Nucleus accumbens (tissue), 56 donors: ENCODE measurements at regions not wholly inside any gene's neighbourhood (a gene's known extent, or its start where the extent isn't known, plus 50 kb on each side); places are given as distances from the start of the nearest gene placed in this dataset.
"Not testable (repeated sequence)": the region's sequence is repeated elsewhere in the genome, so short reads cannot be mapped to it uniquely, and the experiment has no call there.

Source experiments
- DNase-seq, 56 donors: peaks; one replicate each; lab custom pipeline; 2025; lab: John Stamatoyannopoulos, UW

DNA sequence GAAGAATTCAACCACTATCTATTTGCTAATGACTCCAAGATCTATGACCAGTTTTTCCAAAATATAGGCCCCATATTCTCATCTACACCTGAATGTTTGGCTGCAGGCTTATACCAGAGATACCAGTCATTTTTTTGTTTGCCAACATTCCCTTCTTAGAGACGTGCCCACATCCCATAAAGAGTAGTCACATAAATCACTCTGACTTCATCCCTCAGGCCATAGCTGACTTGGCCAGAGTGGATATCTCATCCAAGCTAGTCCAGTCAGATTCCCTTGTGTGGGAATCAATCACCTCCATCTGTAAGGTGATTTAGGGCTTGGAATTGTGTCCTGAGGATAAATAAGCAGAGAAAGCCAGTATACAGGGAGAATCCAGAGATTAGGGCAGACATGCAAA lies 124.3 kb upstream of the SLC24A2 start:
- DNase-seq, result no peak

DNA sequence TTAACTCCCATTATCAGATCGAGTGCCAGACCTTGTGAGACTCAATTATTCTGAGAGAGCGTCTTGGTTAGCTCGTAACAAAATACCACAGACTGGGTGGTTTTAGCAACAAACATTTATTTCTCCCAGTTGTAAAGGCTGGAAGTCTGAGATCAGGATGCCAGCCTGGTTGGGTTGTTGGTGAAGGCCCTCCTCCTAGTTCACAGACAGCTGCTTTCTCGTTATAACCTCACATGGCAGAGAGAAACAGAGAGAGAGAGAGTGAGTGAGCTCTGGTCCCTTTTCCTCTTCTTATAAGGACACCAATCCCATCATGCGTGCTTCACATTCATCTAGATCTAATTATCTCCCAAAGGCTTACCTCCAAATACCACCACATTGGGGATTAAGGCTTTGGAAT lies 114.2 kb upstream of the SLC24A2 start:
- no peak for DNase-seq

DNA sequence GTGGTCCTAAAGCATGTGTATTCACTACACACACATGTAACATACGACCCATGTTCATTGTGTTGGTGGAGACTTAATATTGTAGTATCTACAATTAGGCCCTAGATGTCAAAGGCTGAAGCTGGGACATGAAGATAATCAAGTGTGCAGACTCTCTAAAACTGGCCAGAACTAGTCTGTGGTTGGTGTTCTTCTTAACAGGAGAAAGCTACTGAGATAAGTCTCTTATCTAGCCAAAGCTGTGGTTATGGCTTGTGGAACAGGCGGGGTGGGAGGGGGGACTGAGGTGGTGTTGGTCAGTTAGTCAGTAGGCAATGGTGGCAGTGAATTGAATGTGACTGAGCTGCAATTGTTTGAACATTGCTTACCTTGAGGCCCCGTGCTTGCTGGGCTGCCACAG lies 112.7 kb upstream of the SLC24A2 start:
- no peak for DNase-seq

DNA sequence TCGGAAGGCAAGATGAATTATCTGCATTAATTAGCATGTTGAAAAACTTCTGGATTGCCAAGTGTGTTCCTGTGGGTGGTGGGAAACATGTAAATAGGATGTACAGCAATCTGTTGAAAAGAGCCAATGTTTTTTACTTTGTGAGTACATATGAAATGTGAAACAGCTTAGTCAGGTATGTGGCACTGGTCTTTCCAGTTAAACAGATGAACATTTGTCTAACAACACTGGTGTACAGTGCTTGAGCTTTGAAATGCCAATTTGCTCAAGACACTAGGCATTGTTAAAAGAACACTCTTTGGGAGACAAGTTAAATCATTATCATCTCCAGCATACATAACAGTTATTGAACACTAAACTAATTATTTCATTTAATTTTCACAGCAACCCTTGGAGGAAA lies 107.3 kb upstream of the SLC24A2 start:
- DNase-seq, result no peak

DNA sequence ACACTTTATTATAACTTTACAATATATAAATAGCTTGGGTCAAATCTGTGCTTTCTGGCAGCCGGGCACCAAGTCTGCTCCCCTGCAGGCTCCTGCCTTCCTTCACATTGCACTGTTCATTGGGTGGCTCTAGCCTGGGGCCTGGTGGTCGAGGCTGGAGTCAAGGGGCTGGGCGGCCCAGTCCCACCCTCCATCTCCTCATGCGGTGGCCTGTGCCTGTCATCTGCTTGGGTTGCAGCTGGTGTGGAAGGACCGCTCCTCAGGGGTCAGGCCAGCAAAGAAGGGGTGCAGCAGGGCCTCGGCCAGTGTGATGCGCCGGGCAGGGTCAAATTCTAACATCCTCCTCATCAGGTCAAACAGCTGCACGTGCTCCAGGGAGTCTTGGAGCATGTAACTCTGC lies 106.7 kb upstream of the SLC24A2 start:
- DNase-seq, result not testable (repeated sequence)

DNA sequence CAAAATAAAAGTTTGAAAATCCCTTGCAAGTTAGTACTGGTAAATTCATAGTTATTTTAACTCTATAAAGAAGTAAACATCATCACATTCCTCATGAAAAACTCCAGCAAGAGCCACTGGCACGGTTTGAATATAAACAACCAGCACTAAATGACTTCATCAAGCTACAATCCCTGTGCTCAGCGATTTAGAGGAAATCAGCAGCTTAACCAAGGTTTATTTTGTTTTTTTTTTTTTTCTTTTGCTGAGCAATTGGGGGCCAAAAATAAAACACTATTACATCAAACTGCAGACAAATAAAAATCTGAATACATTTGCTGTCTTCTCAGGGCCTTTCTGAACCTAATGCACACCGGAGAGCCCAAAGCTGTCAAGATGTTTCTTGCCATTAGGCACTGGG lies 106.2 kb upstream of the SLC24A2 start:
- DNase-seq, result no peak

DNA sequence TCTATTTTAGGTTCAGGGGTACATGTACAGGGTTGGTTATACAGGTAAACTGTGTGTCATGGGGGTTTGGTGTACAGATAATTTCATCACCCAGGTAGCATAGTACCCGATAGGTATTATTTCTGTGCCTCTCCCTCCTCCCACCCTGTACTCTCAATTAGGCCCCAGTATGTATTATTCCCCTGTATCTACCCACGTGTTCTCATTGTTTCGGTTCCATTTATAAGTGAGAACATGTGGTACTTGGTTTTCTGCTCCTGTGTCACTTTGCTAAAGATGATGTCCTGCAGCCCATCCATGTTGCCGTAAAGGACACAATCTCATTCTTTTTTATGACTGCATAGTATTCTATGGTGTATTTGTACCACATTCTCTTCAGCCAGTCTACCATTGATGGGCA lies 96.8 kb upstream of the SLC24A2 start:
- DNase-seq, result no peak

DNA sequence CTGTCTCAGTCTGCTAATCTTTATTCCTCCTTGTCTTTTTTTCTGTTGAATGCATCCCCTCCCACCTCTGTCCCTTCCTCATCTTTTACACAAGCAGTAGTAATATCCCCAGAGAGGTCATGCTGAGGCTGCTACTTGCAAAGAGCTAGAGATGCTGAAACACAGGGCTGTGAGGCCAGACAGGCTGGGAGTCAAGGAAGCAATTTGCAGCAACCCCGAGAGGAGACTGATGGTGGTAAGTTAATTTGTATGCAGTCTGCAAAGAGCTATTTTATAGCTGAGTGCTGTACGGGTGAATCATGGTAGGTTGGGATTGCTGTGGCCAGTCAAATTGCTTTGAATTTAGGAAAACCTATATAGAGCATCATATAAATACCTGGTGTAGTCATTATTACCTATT lies 90.2 kb upstream of the SLC24A2 start:
- DNase-seq, result no peak

DNA sequence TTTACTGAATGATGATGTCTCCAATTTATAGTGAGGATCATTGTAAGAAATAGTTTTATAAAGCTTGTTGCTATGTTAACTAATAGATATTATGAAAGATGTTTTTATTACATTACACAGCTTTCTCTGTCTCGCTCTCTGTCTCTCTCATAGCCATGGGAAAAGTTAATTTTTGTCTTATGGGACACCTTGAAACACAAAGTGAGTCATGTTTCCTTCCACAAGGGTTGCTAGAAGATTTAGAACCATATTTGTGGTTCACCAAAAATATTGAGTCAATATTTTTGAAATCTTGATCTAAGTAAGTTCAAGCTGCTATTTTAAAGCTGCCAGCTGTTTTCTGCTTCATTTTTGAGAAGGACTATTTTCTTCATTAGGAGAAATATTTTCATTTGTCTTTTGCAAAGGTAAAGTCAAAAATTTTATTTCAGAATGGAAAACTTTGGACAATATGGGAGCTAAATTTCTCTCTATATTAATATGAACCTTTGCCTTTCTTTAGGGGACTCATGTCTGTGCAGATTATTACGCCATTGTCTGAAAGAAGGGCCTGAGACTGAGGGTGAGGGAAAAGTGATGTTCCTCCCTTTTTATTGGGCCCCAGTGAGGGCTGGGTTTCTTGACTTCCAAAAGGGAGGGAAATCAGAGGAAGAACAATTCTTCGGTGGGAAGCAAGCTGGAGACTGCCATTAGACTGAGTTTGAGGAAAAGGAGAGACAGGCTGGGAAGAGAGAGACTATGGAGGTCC lies 87.9 kb upstream of the SLC24A2 start:
- no peak for DNase-seq

DNA sequence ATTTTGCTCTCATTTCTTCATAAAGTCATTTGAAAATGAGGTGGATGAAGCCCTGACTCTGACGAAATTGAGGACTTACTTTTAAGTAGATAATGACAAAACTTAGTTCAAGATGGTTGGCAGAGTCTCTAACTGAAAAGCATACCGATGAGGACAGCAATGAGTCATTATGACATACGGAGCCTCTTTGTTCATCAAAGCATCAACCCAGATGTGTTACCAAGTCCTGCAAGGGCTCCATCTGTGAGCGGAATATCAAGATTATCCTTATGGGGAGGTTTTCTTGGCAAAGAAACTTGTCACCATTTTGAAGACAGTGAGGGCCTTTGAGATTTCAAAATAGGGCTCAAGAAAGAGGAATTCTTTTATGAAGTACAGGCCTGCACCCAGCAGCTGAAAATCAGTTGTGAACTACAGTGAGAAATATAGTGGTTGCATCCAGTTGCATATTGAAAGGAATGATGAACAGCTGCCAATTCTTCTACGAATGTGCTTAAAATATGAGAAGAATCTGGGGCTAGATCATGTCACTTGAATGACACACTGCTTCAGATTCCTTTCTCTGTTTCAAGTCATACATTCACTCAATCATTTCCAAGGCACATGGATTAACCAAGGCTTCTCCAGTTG lies 86.6 kb upstream of the SLC24A2 start:
- DNase-seq, result no peak

DNA sequence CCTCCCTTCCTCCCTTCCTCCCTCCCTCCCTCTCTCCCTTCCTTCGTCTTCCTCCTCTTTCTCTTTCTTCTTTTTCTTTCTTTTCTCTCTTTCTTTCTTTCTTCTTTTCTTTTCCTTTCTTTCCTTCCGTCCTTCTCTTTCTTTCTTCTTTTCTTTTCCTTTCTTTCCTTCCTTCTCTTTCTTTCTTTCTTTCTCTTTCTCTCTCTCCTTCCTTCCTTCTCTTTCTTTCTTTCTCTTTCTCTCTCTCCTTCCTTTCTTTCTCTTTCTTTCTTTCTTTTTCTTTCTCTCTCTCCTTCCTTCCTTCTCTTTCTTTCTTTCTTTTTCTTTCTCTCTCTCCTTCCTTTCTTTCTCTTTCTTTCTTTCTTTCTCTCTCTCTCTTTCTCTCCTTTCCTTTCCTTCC lies 84.4 kb upstream of the SLC24A2 start:
- DNase-seq, result not testable (repeated sequence)

DNA sequence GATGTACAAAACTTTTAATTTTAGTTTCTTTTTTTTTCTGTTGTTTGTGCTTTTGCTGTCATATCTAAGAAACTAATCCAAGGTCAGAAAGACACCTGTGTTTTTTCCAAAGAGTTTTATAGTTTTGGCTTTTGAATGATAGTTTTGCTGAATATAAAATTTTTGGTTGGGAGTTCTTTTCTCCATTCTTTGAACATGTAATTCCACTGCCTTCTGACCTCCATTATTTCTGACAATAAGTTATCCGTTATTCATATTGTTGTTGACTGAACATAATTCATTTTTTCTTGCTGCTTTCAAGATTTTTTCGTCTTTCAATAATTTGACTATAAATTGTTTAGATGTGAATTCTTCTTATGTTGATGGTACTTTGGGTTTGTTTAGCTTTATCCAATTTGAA lies 82.2 kb upstream of the SLC24A2 start:
- no peak for DNase-seq

DNA sequence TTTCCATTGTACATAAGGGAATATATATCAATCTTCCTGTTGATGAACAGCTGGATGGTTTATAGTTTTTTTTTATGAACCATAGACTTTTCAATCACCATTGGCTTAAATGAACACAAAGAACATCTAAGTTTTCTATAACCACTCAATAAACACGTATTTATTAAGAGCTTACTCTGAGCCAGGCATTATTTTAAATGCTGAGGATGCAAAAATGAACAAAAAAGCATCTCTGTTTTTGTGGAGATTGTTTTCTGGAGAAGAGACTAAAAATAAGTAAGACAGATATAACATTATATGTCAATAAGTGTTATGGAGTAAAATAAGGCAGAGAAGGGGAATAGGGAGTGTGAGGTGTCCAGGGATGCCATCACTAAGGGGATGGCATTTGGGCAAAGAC lies 52.1 kb upstream of the SLC24A2 start:
- DNase-seq, result no peak
